Neural crest cell (in vitro differentiated cells): ENCODE measurements at regions not wholly inside any gene's neighbourhood (a gene's known extent, or its start where the extent isn't known, plus 50 kb on each side); places are given as distances from the start of the nearest gene placed in this dataset.

ENCODE experiments used
- DNase-seq: peaks from one replicate; pipeline ENCODE4 v3.0.0; 2021; ENCODE audit warnings: low read depth, mixed read lengths, low spot score
- H3K27ac Mint-ChIP-seq: one replicate; pipeline ENCODE4 v1.8.0; 2021; ENCODE audit warnings: mild to moderate bottlenecking, mixed read lengths; ENCODE audit not compliant: unreplicated experiment
- H3K27me3 Mint-ChIP-seq: 2 replicates; pipeline ENCODE4 v1.8.0; 2021; ENCODE audit warnings: low read depth, mild to moderate bottlenecking, mixed read lengths
- H3K36me3 Mint-ChIP-seq: 2 replicates; pipeline ENCODE4 v1.8.0; 2021; ENCODE audit warnings: low read depth, mild to moderate bottlenecking, mixed read lengths
- H3K4me1 Mint-ChIP-seq: 2 replicates; pipeline ENCODE4 v1.8.0; 2021; ENCODE audit warnings: mixed read lengths
- H3K4me3 Mint-ChIP-seq: one replicate; pipeline ENCODE4 v1.8.0; 2021; ENCODE audit warnings: mild to moderate bottlenecking, mixed read lengths
- H3K9me3 Mint-ChIP-seq: 2 replicates; pipeline ENCODE4 v1.8.0; 2021; ENCODE audit warnings: mixed read lengths
- CTCF ChIP-seq: fragments of 200-600 bp; sonication (generic); conservative IDR thresholded peaks from 2 replicates; pipeline ENCODE4 v1.5.0; 2021; ENCODE audit warnings: antibody characterized with exemption, mild to moderate bottlenecking

- peaks cover 20% of the 10 kb centered on the region for H3K4me1 Mint-ChIP-seq
- TF ChIP-seq CTCF = no peak
- no peaks in the 10 kb centered on the region for H3K27me3 Mint-ChIP-seq
- H3K36me3 Mint-ChIP-seq = no peaks in the 10 kb centered on the region
- no peak overlapping the region for H3K27ac Mint-ChIP-seq
- no peak for DNase-seq
- no peaks in the 10 kb centered on the region for H3K9me3 Mint-ChIP-seq
- no peak overlapping the region for H3K4me3 Mint-ChIP-seq
Measured at GRCh38 chr16:73480381-73480780, 432.5 kb upstream of the ZFHX3 start.

GRCh38 chr16:73473713-73474112 is 425.8 kb upstream of the ZFHX3 start:
- no peak for DNase-seq
- Mint-ChIP-seq H3K36me3 (no peaks in the 10 kb centered on the region), H3K4me1 (no peaks in the 10 kb centered on the region), H3K27me3 (peaks cover 3% of the 10 kb centered on the region), H3K9me3 (no peaks in the 10 kb centered on the region), H3K4me3 (no peak overlapping the region), H3K27ac (no peak overlapping the region)
- TF ChIP-seq CTCF = no peak

- no peaks in the 10 kb centered on the region for H3K4me1 Mint-ChIP-seq
- H3K27ac Mint-ChIP-seq = no peak overlapping the region
- TF ChIP-seq CTCF = no peak
- H3K9me3 Mint-ChIP-seq = peaks cover 15% of the 10 kb centered on the region
- H3K27me3 Mint-ChIP-seq = peaks cover 7% of the 10 kb centered on the region
- H3K36me3 Mint-ChIP-seq = peaks cover 12% of the 10 kb centered on the region
- no peak for DNase-seq
- H3K4me3 Mint-ChIP-seq = no peak overlapping the region
Measured at GRCh38 chr16:73464834-73465233, 416.9 kb upstream of the ZFHX3 start.

GRCh38 chr16:73459586-73459985 is 411.7 kb upstream of the ZFHX3 start:
- Mint-ChIP-seq H3K9me3 (peaks cover 8% of the 10 kb centered on the region), H3K36me3 (peaks cover 10% of the 10 kb centered on the region), H3K27ac (no peak overlapping the region), H3K4me3 (no peak overlapping the region), H3K27me3 (no peaks in the 10 kb centered on the region), H3K4me1 (peaks cover 7% of the 10 kb centered on the region)
- TF ChIP-seq CTCF = no peak
- no peak for DNase-seq

GRCh38 chr16:73457851-73458250 is 409.9 kb upstream of the ZFHX3 start:
- Mint-ChIP-seq H3K27me3 (no peaks in the 10 kb centered on the region), H3K9me3 (peaks cover 8% of the 10 kb centered on the region), H3K27ac (no peak overlapping the region)

More at GRCh38 chr16:73457851-73458250, 409.9 kb upstream of the ZFHX3 start:
- Mint-ChIP-seq H3K36me3 (peaks cover 12% of the 10 kb centered on the region), H3K4me1 (peaks cover 7% of the 10 kb centered on the region), H3K4me3 (no peak overlapping the region)
- DNase-seq = no peak
- TF ChIP-seq CTCF = no peak
